HL-60/S4 treated with retinoic acid at 250 ng/mL for 4 days and 3 days (cell line): ENCODE measurements at regions not wholly inside any gene's neighbourhood (a gene's known extent, or its start where the extent isn't known, plus 50 kb on each side); places are given as distances from the start of the nearest gene placed in this dataset.

Source experiments
- in situ Hi-C: fragments of 300-500 bp; cut with MboI; formaldehyde crosslinking; loops from 2 replicates; pipeline ENCODE4 v1.7.0; 2022; ENCODE audit warnings: low sequenced_read_pairs

DNA sequence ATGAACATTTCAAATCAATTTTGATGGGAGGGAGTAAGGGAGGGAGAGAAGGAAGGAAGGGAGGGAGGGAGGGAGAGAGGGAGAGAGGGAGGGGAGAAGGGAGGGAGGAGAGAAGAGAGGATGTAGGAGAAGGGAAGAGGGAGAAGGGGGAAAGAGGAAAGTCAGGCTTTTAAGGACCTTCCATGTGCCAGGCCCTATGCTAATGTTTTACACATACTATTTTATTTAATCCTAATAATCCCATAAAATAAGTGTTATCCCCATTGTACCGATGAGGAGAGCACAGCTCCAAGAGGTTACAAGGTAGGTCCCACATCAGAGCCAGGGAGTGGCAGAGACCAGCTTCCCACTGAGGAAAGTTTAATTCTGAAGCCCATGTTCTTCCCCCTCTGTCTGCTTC lies 341.9 kb downstream of the RAB28 start:
- in situ Hi-C loops, result no loop called here

DNA sequence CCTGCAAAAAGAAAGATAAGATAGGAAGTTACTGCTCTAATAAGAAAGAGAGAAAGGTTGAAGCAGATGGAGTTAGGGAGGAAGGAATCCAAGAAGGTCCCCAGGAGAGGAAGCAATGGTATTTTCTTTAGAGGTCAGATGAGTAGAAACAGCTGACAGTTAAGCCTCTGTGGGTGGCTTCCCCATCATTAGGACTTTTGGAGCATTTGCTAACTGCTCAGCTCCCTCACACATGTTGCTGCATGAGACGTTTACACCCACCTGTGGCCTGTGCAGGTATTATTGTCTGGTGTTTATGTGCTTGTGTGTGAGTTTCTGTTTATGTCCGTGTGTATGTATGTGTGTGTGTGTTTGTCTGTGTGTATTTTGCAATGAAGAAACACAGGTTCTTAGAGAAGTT lies 346.8 kb downstream of the RAB28 start:
- in situ Hi-C loops, result no loop called here

- in situ Hi-C loops, result no loop called here
These were observed 350.4 kb downstream of the RAB28 start for GRCh38 chr4:13133700-13134099.

DNA sequence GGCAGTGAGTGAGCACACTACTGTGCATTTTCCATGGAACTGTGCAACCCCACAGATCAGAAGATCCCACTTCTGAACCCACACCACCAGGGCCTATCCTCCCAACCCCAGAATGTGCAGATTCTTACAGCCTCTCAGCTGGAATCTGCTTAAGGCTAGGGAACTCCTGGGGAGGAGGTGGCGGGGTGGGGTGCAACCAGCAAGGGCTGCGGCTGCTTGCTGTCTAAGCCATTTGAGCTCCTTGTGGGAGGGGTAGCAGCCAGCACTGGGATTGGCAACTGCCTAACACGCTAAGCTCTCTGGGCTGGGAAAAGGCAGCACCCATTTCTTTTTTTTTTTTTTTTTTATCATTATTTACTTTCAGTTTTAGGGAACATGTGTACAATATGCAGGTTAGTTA lies 353.3 kb downstream of the RAB28 start:
- in situ Hi-C loops, result no loop called here

- in situ Hi-C loops, result no loop called here
These were observed 355.0 kb downstream of the RAB28 start for GRCh38 chr4:13129095-13129494.

GRCh38 chr4:13126976-13127910 lies 356.9 kb downstream of the RAB28 start:
- in situ Hi-C loops, result no loop called here

GRCh38 chr4:13118633-13119032 lies 365.5 kb downstream of the RAB28 start:
- in situ Hi-C loops, result no loop called here

- in situ Hi-C loops, result no loop called here
These were observed 367.0 kb downstream of the RAB28 start for GRCh38 chr4:13117185-13117584.

DNA sequence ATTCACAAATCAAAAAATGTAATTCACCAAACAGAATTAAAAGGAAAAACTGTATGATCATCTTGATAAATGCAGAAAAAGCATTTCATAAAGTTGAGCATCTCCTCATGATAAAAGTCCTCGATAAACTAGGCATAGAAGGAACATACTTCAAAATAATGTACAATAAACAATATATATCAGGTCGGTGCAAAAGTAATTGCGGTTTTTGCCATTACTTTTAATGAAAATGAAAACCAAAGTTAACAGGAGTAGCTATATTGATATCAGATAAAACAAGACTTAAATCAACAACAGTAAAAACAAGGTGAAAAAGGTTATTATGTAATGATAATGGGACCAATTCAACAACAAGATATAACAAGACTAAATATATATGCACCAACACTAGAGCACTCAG lies 372.1 kb downstream of the RAB28 start:
- in situ Hi-C loops, result no loop called here

- in situ Hi-C loops, result no loop called here
These were observed 374.6 kb downstream of the RAB28 start for GRCh38 chr4:13109536-13109935.

GRCh38 chr4:13108096-13108495 lies 376.0 kb downstream of the RAB28 start:
- in situ Hi-C loops, result no loop called here

- in situ Hi-C loops, result no loop called here
These were observed 380.6 kb downstream of the RAB28 start for GRCh38 chr4:13103382-13104015.

- in situ Hi-C loops, result no loop called here
These were observed 381.9 kb downstream of the RAB28 start for GRCh38 chr4:13102092-13102742.

DNA sequence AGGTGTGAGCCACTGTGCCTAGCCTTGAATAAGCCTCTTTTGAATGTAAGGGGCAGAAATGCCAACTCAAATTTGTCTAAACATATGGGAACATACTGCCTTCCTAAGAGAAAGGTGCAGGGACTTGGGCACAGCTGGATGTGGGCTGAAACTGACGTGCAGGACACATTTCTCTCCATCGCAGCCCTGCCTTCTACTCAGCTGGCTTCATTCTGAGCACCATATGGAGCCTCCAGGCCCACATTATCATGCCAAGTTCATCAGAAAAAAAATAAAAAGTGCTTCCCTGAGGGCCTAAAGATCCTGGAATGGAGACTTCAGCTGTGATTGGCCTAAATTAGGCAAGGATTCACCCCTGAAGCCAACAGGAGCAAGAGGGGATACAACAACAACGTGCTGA lies 386.2 kb downstream of the RAB28 start:
- in situ Hi-C loops, result no loop called here

DNA sequence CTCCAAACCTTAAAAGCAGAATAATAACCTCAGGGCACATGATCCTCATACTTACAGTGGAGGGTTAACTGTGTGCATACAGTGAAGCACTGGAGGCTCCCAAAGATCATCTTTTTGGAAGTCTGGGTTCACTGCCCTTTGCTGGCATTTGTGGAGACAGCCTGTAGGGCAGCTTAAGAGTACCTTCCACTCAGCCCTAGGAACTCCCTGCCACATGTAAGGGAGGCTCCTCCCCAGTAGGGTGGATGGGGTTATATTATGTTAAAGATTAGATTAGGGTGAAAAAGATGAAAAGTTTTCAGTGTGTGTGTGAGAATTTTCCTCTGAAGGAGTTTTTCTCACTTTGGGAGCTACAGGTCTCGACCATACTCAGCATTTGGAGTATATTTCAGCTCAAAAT lies 388.4 kb downstream of the RAB28 start:
- in situ Hi-C loops, result no loop called here

DNA sequence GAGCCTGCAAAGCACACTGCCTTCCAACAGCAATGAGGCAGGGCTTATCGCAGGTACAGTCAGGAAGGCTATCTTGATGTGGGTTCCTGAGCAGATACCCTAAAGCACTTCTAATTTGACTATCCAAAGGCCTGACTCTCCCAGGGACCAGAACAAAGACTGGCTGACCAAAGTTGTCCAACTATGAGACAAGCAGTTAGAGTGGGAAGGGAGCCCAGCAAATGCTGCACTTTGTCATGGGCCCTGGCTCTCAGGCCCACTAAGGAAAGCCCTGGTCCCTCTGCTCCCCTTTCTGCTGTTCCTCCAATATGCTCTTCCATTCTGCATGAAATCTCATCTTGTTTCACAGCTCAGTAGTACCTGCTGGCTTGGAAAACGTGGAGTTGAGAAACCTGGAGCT lies 391.0 kb downstream of the RAB28 start:
- in situ Hi-C loops, result no loop called here

GRCh38 chr4:13092702-13093101 lies 391.4 kb downstream of the RAB28 start:
- in situ Hi-C loops, result no loop called here

DNA sequence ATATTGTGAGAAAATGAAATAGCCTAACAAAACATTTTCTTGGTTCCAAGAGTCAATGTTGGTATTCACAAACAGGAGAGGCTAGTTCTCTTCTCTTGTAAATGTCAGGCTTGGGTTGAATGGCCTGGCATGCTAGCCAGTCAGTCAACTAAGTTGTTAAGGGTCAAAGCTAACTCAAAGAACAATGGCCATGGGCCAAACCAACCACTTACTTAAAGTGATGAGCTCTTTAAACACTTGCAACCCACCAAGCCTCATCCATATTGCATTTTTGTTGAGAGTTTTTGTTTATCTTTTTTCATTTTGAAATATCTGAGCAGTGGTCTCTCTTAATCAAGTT lies 394.5 kb downstream of the RAB28 start:
- in situ Hi-C loops, result no loop called here

GRCh38 chr4:13088726-13089658 lies 395.1 kb downstream of the RAB28 start:
- in situ Hi-C loops, result no loop called here

- in situ Hi-C loops, result no loop called here
These were observed 397.1 kb downstream of the RAB28 start for GRCh38 chr4:13087041-13087440.

DNA sequence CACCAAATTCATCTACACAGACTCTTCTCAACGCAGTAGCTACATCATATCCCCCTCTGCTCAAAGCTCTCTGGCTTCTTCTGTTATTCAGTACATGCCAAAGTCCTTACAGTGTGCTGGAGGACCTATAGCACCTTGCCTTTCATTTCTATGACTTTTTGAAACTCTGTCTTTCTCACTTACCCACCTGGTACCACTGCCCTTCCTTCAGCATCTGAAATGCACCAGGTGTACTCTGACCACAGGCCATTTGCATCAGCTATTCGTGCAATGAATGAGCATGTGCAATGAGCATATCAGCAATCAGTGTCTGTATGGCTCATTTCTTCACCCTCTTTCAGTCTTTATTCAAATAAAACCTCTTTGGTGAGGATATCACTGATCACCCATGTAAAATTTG lies 399.9 kb downstream of the RAB28 start:
- in situ Hi-C loops, result no loop called here
